DMS79 (cell line): ENCODE measurements at regions not wholly inside any gene's neighbourhood (a gene's known extent, or its start where the extent isn't known, plus 50 kb on each side); places are given as distances from the start of the nearest gene placed in this dataset.

ENCODE experiments used
- DNase-seq: peaks from one replicate; lab custom pipeline; 2025; lab: John Stamatoyannopoulos, UW

- no peak for DNase-seq
Measured at GRCh38 chr9:16158093-16158492, 605.2 kb downstream of the CCDC171 start.

GRCh38 chr9:16161483-16161882 lies 608.6 kb downstream of the CCDC171 start:
- DNase-seq: no peak

- DNase-seq: no peak
Measured at GRCh38 chr9:16170119-16170518, 617.3 kb downstream of the CCDC171 start.

GRCh38 chr9:16171911-16172310 lies 619.1 kb downstream of the CCDC171 start:
- no peak for DNase-seq

GRCh38 chr9:16172796-16173195 lies 620.0 kb downstream of the CCDC171 start:
- DNase-seq: no peak

GRCh38 chr9:16174915-16175314 lies 622.1 kb downstream of the CCDC171 start:
- DNase-seq: no peak

GRCh38 chr9:16175461-16175860 lies 622.6 kb downstream of the CCDC171 start:
- no peak for DNase-seq

GRCh38 chr9:16178294-16178693 lies 625.5 kb downstream of the CCDC171 start:
- no peak for DNase-seq

GRCh38 chr9:16179566-16179965 lies 626.7 kb downstream of the CCDC171 start:
- no peak for DNase-seq

- no peak for DNase-seq
Measured at GRCh38 chr9:16180091-16180490, 627.2 kb downstream of the CCDC171 start.

- no peak for DNase-seq
Measured at GRCh38 chr9:16180546-16180945, 627.7 kb downstream of the CCDC171 start.

GRCh38 chr9:16181539-16181938 lies 628.7 kb downstream of the CCDC171 start:
- DNase-seq: no peak

GRCh38 chr9:16182784-16183183 lies 629.9 kb downstream of the CCDC171 start:
- no peak for DNase-seq

GRCh38 chr9:16184964-16185646 lies 632.3 kb downstream of the CCDC171 start:
- no peak for DNase-seq

GRCh38 chr9:16191191-16191590 lies 638.3 kb downstream of the CCDC171 start:
- no peak for DNase-seq

- DNase-seq: no peak
Measured at GRCh38 chr9:16191691-16192402, 639.0 kb downstream of the CCDC171 start.

- no peak for DNase-seq
Measured at GRCh38 chr9:16192403-16193017, 639.7 kb downstream of the CCDC171 start.

- no peak for DNase-seq
Measured at GRCh38 chr9:16193066-16193465, 640.2 kb downstream of the CCDC171 start.

GRCh38 chr9:16196206-16196605 lies 643.4 kb downstream of the CCDC171 start:
- no peak for DNase-seq

GRCh38 chr9:16197578-16198370 lies 644.9 kb downstream of the CCDC171 start:
- no peak for DNase-seq

- DNase-seq: no peak
Measured at GRCh38 chr9:16198996-16199395, 646.2 kb downstream of the CCDC171 start.

GRCh38 chr9:16202221-16202620 lies 649.4 kb downstream of the CCDC171 start:
- DNase-seq: no peak
